Activated CD4-positive, alpha-beta T cell treated with anti-CD3 and anti-CD28 coated beads, Interleukin-2, amount 10 ng/mL, durations not matched to agents 7 days and 5 days (primary cell): ENCODE measurements at regions not wholly inside any gene's neighbourhood (a gene's known extent, or its start where the extent isn't known, plus 50 kb on each side); places are given as distances from the start of the nearest gene placed in this dataset.

Source experiments
- CTCF ChIA-PET: fragments of 350-600 bp; sonication (Branson Sonifier 250); formaldehyde crosslinking; loops from one replicate; lab custom pipeline; 2021; ENCODE audit warnings: antibody characterized with exemption; lab: Charles Lee
- POLR2A ChIA-PET: fragments of 350-600 bp; sonication (Branson Sonifier 250); formaldehyde crosslinking; loops from one replicate; lab custom pipeline; 2021; ENCODE audit warnings: antibody characterized with exemption; lab: Charles Lee
- DNase-seq: peaks from one replicate; pipeline ENCODE4 v3.0.0-alpha.2; 2020
- H3K27ac Mint-ChIP-seq: one replicate; pipeline ENCODE4 v1.8.0; 2021; ENCODE audit warnings: mild to moderate bottlenecking, moderate library complexity, mixed read lengths
- H3K27me3 Mint-ChIP-seq: one replicate; pipeline ENCODE4 v1.8.0; 2021; ENCODE audit warnings: mixed read lengths
- H3K36me3 Mint-ChIP-seq: one replicate; pipeline ENCODE4 v1.8.0; 2021; ENCODE audit warnings: low read depth, mixed read lengths
- H3K4me1 Mint-ChIP-seq: one replicate; pipeline ENCODE4 v1.8.0; 2021; ENCODE audit warnings: mixed read lengths
- H3K4me3 Mint-ChIP-seq: one replicate; pipeline ENCODE4 v1.8.0; 2021; ENCODE audit warnings: mild to moderate bottlenecking, moderate library complexity, mixed read lengths
- H3K9me3 Mint-ChIP-seq: one replicate; pipeline ENCODE4 v1.8.0; 2021; ENCODE audit warnings: mixed read lengths

DNA sequence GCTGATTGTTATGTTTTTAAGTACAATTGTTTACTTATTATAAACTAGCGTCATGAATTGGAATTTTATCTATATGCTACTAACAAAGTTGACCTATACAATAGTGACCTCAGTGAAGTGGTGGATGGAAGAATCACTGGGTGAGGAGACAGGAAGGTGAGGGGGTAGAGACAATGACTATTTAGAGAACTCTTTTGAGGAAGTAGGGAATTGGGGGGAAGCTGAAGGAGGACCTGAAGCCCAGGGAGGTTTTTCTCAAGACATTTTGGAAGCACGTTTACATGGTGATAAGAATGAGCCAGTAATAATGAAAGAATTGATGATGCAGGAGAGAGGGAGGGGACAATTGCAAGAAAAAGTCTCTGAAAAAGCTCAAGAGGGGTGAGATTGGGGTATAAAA lies 96.4 kb downstream of the RPS12 start:
- Mint-ChIP-seq H3K27me3 (peaks cover 3% of the 10 kb centered on the region), H3K27ac (no peak overlapping the region), H3K4me3 (no peak overlapping the region), H3K9me3 (no peaks in the 10 kb centered on the region), H3K4me1 (no peaks in the 10 kb centered on the region), H3K36me3 (no peaks in the 10 kb centered on the region)
- ChIA-PET CTCF (no interaction called here), POLR2A (no interaction called here)
- no peak for DNase-seq

DNA sequence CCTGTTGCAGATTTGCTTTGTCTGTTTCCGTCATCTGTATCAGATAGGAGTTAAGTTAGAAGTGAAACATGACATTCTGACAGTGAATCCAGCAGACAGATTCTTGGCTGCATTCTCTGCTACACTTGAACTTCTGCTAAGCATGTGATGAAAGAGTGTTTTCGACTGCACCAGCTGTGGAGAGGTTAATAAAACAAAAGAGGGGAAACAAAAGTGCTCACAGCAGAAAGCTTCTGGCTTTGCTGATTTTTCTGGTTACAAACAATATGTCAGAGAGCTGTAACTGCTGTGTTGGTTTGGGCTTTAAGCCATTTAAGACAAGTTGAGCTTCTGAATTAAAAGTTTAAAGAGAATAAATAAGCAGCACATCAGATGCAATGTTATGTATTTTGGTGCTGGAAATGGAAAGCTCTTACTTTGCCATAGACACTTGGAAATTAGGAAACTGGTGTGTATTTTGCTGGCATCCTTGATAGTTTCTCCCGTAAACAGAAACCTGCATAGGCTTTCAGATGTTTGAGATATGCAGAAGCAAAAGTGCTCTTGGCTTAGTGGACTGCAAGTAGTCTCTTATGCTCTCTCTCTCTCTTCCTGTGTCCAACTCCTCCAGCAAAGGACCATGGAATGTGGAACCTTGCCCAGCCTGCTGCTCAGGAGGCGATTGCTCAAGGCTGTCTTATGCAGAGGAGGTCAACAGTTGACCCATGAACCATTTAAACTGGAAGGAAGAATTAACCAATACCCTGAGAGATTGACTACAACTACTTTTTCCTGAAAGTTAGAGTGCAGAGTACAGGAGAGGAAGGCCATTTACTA lies 104.9 kb downstream of the RPS12 start:
- no peaks in the 10 kb centered on the region for H3K36me3 Mint-ChIP-seq
- no peak overlapping the region for H3K4me3 Mint-ChIP-seq
- peaks cover 6% of the 10 kb centered on the region for H3K27me3 Mint-ChIP-seq
- CTCF ChIA-PET = interaction anchor here (1.0 kb wide), 1 partner anchor 56 kb away, joined by 3 read pairs; no protein-coding TSS in a partner anchor
- H3K9me3 Mint-ChIP-seq = no peaks in the 10 kb centered on the region
- POLR2A ChIA-PET = no interaction called here
- no peak for DNase-seq
- H3K27ac Mint-ChIP-seq = no peak overlapping the region
- no peaks in the 10 kb centered on the region for H3K4me1 Mint-ChIP-seq

DNA sequence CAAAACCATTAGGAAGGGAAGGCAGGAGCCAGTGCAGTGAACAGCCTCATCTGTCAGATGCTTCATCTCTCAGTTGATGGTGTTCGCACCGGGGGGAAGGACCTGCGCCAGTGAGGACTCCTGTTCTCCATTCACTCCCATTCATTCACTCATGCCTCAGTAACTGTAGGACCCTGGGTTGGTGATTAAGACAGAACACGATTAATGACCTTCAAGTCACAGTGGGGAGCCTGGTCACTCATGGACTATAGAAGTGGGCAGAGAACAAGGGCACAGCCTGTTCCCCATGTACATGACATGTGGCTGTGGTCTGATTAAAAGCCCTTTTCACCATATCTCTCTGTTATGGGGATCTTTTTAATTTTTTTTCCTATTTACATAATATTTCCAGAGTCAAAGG lies 113.3 kb downstream of the RPS12 start:
- DNase-seq = no peak
- Mint-ChIP-seq H3K27ac (no peak overlapping the region), H3K27me3 (peaks cover 28% of the 10 kb centered on the region), H3K36me3 (no peaks in the 10 kb centered on the region), H3K4me3 (no peak overlapping the region), H3K9me3 (no peaks in the 10 kb centered on the region), H3K4me1 (no peaks in the 10 kb centered on the region)
- ChIA-PET CTCF (no interaction called here), POLR2A (no interaction called here)

DNA sequence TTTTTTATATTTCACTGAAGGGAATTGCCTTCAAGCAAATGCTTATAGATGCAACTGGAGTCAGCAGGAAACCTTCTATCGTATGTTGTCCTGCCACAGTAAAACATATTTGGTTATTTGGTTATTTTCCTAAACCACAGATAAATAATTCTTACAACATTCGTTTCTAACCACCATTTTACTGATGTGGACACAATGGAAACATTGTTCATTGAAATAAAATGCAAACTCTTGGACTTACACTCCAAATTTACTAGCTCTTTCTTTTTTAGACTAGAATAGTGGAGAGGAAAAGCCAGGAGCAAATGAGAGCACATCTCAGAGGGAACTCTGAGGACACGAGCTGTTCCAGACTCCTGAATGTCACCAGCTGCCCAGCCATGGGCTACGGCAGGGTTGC lies 114.8 kb downstream of the RPS12 start:
- H3K27me3 Mint-ChIP-seq = peaks cover 29% of the 10 kb centered on the region
- H3K4me1 Mint-ChIP-seq = no peaks in the 10 kb centered on the region
- no peak overlapping the region for H3K4me3 Mint-ChIP-seq
- H3K9me3 Mint-ChIP-seq = no peaks in the 10 kb centered on the region
- no peak overlapping the region for H3K27ac Mint-ChIP-seq
- DNase-seq = no peak
- ChIA-PET CTCF (no interaction called here), POLR2A (no interaction called here)
- H3K36me3 Mint-ChIP-seq = no peaks in the 10 kb centered on the region

DNA sequence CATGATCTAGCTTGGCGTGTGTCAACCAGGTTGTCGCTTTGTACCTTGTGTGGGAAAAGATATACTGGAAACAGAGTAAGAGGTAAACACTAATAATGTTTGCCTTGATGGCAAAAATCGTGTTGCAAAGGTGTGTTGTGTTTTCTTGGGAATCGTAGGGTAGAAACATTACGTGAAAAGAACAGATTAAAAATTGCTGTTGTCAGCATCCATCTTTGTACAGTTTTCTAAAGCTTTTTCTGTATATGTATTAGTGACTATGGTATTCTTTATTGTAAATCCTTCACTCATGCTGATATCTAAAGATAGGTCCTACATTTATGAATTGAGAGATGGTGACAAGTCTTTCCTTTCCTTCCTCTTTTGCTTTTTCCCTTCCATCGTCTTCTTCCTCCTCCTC lies 116.9 kb downstream of the RPS12 start:
- Mint-ChIP-seq H3K36me3 (no peaks in the 10 kb centered on the region), H3K4me1 (no peaks in the 10 kb centered on the region), H3K27me3 (peaks cover 24% of the 10 kb centered on the region), H3K9me3 (no peaks in the 10 kb centered on the region), H3K4me3 (no peak overlapping the region), H3K27ac (no peak overlapping the region)
- CTCF ChIA-PET = interaction anchor here (0.6 kb wide), 1 partner anchor 82 kb away, joined by 3 read pairs; no protein-coding TSS in a partner anchor
- POLR2A ChIA-PET = interaction anchor here (0.6 kb wide), 1 partner anchor 812 kb away, joined by 3 read pairs; no protein-coding TSS in a partner anchor
- DNase-seq = no peak

DNA sequence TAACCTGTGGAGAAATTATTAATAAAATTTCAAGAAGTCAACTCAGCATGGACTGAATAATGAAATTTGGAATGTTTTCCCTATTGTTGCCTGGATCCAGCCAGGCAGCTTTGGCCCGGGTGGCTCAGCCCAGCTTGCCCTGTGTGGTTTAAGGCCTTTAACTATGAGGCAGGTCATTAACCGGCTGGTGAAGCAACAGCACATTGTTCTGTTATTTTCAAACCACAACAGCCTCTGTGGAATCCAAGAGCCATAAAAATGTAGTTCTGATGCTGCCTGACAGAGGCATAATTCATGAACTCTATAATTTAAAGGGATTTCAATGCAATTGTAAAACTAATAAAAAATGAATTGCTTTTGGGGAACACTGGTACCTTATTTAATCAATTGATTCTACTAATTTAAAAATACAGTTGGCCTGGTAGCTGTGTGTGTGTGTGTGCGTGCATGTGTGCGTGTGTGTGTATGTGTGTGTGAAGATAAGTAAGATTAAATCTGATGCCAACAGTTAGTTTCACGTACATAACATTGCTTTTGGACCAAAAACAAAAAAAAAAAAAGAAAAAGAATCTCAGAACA lies 117.7 kb downstream of the RPS12 start:
- CTCF ChIA-PET = no interaction called here
- H3K4me3 Mint-ChIP-seq = no peak overlapping the region
- no peaks in the 10 kb centered on the region for H3K4me1 Mint-ChIP-seq
- H3K27ac Mint-ChIP-seq = no peak overlapping the region
- no peaks in the 10 kb centered on the region for H3K9me3 Mint-ChIP-seq
- no peak for DNase-seq
- peaks cover 24% of the 10 kb centered on the region for H3K27me3 Mint-ChIP-seq
- POLR2A ChIA-PET = interaction anchor here (0.6 kb wide), 1 partner anchor 811 kb away, joined by 3 read pairs; no protein-coding TSS in a partner anchor
- H3K36me3 Mint-ChIP-seq = no peaks in the 10 kb centered on the region

DNA sequence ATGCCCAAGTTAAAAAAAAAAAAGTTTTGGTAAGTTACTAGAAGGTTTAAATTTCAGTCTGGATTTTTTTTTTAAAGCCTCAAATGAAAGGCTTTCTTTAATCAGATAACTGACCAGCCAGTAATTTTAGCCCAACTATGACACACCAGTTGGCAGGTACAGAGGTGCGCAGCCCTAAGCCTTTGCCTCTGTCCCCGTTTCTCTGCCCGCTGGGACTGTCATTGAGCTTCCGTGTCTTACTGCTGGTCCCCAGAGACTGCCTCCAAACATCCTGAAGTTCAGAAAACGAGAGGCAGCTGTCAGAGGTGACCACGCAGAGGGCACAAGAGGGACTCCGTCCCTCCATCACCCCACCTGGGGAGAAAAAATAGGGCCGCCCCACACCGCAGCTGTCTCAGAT lies 118.2 kb downstream of the RPS12 start:
- Mint-ChIP-seq H3K27ac (no peak overlapping the region), H3K36me3 (no peaks in the 10 kb centered on the region), H3K9me3 (no peaks in the 10 kb centered on the region), H3K4me3 (no peak overlapping the region), H3K27me3 (peaks cover 25% of the 10 kb centered on the region), H3K4me1 (no peaks in the 10 kb centered on the region)
- DNase-seq = no peak
- ChIA-PET POLR2A (no interaction called here), CTCF (no interaction called here)

DNA sequence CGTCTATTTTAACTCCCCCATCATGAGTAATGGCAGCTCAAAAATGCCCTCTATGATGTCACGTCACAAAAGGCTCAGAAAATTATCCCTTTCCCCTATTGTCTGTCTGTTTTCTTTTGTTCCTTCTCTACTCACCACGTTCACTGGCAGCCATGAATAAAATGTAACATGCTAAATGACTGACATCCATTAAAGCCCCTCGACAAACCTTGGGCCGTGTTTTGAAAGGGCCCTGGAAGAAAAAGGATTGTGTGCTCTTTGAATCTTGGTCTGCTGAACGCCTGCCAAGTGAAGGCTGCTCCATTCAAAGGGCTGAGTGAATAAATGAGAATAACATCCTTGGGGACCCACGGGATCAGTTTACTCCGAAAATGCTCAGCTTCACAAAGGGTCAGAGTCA lies 118.7 kb downstream of the RPS12 start:
- Mint-ChIP-seq H3K4me3 (no peak overlapping the region), H3K9me3 (no peaks in the 10 kb centered on the region), H3K4me1 (no peaks in the 10 kb centered on the region), H3K27me3 (peaks cover 25% of the 10 kb centered on the region), H3K36me3 (no peaks in the 10 kb centered on the region), H3K27ac (no peak overlapping the region)
- no peak for DNase-seq
- ChIA-PET CTCF (no interaction called here), POLR2A (no interaction called here)

DNA sequence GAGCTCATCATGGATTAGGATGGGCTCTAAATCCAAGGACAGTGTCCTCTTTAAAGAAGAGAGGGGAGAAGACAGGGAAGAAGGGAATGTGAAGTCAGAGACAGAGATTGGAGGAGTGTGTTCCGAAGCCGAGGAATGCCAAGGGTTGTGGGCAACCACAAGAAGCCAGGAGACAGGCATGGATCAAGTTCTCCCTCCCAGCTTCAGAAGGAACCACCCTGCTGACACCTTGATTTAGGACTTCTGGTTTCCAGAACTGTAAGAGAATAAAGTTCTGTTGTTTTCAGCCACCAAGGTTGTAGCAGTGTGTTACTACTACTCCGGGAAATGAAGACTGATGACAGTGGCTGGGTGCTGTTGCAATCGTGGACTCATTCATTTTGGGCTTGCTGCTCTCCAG lies 120.1 kb downstream of the RPS12 start:
- H3K36me3 Mint-ChIP-seq = no peaks in the 10 kb centered on the region
- H3K4me3 Mint-ChIP-seq = no peak overlapping the region
- H3K27me3 Mint-ChIP-seq = peaks cover 25% of the 10 kb centered on the region
- no peaks in the 10 kb centered on the region for H3K4me1 Mint-ChIP-seq
- no peak overlapping the region for H3K27ac Mint-ChIP-seq
- DNase-seq = no peak
- no peaks in the 10 kb centered on the region for H3K9me3 Mint-ChIP-seq
- ChIA-PET CTCF (no interaction called here), POLR2A (no interaction called here)

DNA sequence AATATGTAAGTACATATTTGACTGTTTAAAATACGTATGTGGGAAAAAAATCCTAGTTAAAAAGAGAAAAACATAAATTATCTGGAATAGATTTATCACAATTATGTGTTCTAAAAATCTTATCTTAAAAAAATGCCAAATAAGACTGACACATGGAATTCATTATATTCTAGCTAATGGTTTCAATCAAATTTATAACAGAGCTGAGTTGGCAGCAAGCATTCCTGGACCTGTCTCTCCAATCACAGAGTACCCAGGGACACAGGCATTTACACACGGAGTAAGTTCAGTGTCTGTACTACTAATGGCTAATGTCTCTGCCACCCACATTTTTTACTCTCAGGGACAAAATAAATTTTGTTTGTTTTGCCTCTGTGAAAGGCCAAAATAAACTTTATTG lies 122.3 kb downstream of the RPS12 start:
- peaks cover 13% of the 10 kb centered on the region for H3K27me3 Mint-ChIP-seq
- no peaks in the 10 kb centered on the region for H3K36me3 Mint-ChIP-seq
- CTCF ChIA-PET = no interaction called here

DNA sequence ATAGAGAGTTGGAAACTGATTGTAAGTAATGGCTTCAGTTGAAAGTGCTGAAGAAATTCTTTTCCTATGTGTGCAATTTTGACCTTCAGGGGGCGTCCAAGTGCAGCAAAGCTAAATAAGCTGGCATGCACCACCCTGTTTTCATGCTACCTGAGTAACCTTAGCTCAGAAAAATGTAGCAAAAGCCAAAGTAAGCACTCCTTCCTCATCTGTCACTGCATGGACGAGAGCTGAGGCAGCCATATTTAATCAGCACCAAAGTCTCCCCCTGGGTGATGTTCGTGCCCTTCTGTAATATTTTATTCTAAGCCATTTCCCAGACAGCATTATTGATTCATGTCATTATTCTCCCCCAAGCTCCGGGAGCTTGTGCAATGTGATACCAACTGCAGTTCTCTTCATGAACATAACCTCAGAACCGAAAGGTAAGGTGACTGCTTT lies 123.1 kb downstream of the RPS12 start:
- peak; percentile 50 for DNase-seq
- no peaks in the 10 kb centered on the region for H3K9me3 Mint-ChIP-seq
- no peak overlapping the region for H3K4me3 Mint-ChIP-seq
- no peaks in the 10 kb centered on the region for H3K36me3 Mint-ChIP-seq
- CTCF ChIA-PET = no interaction called here
- peaks cover 10% of the 10 kb centered on the region for H3K27me3 Mint-ChIP-seq
- POLR2A ChIA-PET = no interaction called here
- H3K4me1 Mint-ChIP-seq = no peaks in the 10 kb centered on the region
- H3K27ac Mint-ChIP-seq = no peak overlapping the region

More for the DNA sequence above, 122.3 kb downstream of the RPS12 start:
- H3K9me3 Mint-ChIP-seq = no peaks in the 10 kb centered on the region
- DNase-seq = no peak
- POLR2A ChIA-PET = no interaction called here
- H3K27ac Mint-ChIP-seq = no peak overlapping the region
- H3K4me1 Mint-ChIP-seq = no peaks in the 10 kb centered on the region
- no peak overlapping the region for H3K4me3 Mint-ChIP-seq

DNA sequence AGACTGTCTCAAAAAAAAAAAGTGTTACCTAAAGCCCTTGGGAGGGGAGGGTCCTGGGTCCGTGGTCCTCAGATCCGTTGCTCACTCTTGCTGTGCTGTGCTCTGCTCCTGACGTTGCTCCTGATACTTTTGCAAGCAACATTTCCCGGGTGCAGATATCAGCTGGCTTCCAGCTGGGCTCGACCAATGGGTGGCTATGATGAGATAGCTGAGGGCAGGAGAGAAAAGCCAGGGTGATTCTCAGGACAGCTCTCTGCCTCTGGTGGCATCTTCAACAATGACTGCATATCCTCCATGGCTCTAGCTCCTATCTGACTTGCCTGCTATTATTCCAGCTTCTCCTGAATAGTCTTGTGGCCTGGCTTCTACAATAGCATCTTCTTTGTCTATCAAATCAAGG lies 134.5 kb downstream of the RPS12 start:
- CTCF ChIA-PET = interaction anchor here (0.7 kb wide), 1 partner anchor 75 kb away, joined by 3 read pairs; no protein-coding TSS in a partner anchor
- no peak overlapping the region for H3K27ac Mint-ChIP-seq
- no peak for DNase-seq

DNA sequence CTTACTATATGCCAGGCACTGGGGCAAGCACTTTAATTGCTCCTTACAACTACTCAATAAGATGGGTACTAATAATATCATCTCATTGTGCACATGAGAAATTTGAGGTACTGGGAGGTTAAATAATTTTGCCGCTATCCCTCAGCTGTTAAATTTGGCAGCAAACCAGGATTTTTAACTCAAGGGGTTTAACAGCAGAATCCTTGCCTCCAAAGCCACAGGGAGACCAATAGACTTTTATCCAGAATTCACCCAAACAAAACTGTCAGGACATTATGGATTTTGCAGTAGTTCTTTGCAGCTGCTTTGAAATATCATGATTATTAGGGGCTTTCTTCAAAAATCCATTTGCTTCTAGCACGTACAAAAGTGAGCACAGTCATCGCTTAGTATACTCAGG lies 136.2 kb downstream of the RPS12 start:
- DNase-seq = no peak
- H3K4me1 Mint-ChIP-seq = no peaks in the 10 kb centered on the region
- ChIA-PET CTCF (no interaction called here), POLR2A (no interaction called here)
- peaks cover 56% of the 10 kb centered on the region for H3K27me3 Mint-ChIP-seq
- no peaks in the 10 kb centered on the region for H3K36me3 Mint-ChIP-seq
- no peaks in the 10 kb centered on the region for H3K9me3 Mint-ChIP-seq
- H3K27ac Mint-ChIP-seq = no peak overlapping the region
- no peak overlapping the region for H3K4me3 Mint-ChIP-seq

More for the DNA sequence above, 134.5 kb downstream of the RPS12 start:
- Mint-ChIP-seq H3K9me3 (no peaks in the 10 kb centered on the region), H3K4me3 (no peak overlapping the region), H3K36me3 (no peaks in the 10 kb centered on the region), H3K4me1 (no peaks in the 10 kb centered on the region), H3K27me3 (peaks cover 54% of the 10 kb centered on the region)
- POLR2A ChIA-PET = no interaction called here
